ENCODE measurements at regions not wholly inside any gene's neighbourhood (a gene's known extent, or its start where the extent isn't known, plus 50 kb on each side); places are given as distances from the start of the nearest gene placed in this dataset.

- in situ Hi-C loops (cut with HindIII; ENCODE audit: low sequenced_read_pairs), result no loop called here
- DNase-seq (ENCODE audit: low read depth, low spot score), result no peak
- no peak for TF ChIP-seq CTCF (IDR thresholded peaks at IDR 0.05; ENCODE audit: low read depth, low read length)
- no peak overlapping the region for H3K4me3 ChIP-seq (ENCODE audit: low read depth, low read length)
Measured at GRCh38 chr14:101055776-101056374, 152.4 kb upstream of the RTL1 start.

- no peak for DNase-seq (ENCODE audit: low read depth, low spot score)
- in situ Hi-C loops (cut with HindIII; ENCODE audit: low sequenced_read_pairs), result no loop called here
Measured at GRCh38 chr14:101056446-101056845, 152.9 kb upstream of the RTL1 start.

GRCh38 chr14:101057394-101057793, 153.9 kb upstream of the RTL1 start:
- in situ Hi-C loops (cut with HindIII; ENCODE audit: low sequenced_read_pairs), result no loop called here
- no peak for DNase-seq (ENCODE audit: low read depth, low spot score)
- no peak for TF ChIP-seq CTCF (IDR thresholded peaks at IDR 0.05; ENCODE audit: low read depth, low read length)
- no peak overlapping the region for H3K4me3 ChIP-seq (ENCODE audit: low read depth, low read length)

More at GRCh38 chr14:101056446-101056845, 152.9 kb upstream of the RTL1 start:
- no peak for TF ChIP-seq CTCF (IDR thresholded peaks at IDR 0.05; ENCODE audit: low read depth, low read length)
- H3K4me3 ChIP-seq (ENCODE audit: low read depth, low read length), result no peak overlapping the region

GRCh38 chr14:101058571-101058970, 155.0 kb upstream of the RTL1 start:
- no peak overlapping the region for H3K4me3 ChIP-seq (ENCODE audit: low read depth, low read length)
- in situ Hi-C loops (cut with HindIII; ENCODE audit: low sequenced_read_pairs), result no loop called here
- DNase-seq (ENCODE audit: low read depth, low spot score), result no peak
- no peak for TF ChIP-seq CTCF (IDR thresholded peaks at IDR 0.05; ENCODE audit: low read depth, low read length)

- no peak for TF ChIP-seq CTCF (IDR thresholded peaks at IDR 0.05; ENCODE audit: low read depth, low read length)
- no peak for DNase-seq (ENCODE audit: low read depth, low spot score)
- no peak overlapping the region for H3K4me3 ChIP-seq (ENCODE audit: low read depth, low read length)
- in situ Hi-C loops (cut with HindIII; ENCODE audit: low sequenced_read_pairs), result no loop called here
Measured at GRCh38 chr14:101060171-101060601, 156.7 kb upstream of the RTL1 start.

GRCh38 chr14:101061411-101062064, 158.0 kb upstream of the RTL1 start:
- no peak for DNase-seq (ENCODE audit: low read depth, low spot score)
- no peak for TF ChIP-seq CTCF (IDR thresholded peaks at IDR 0.05; ENCODE audit: low read depth, low read length)
- in situ Hi-C loops (cut with HindIII; ENCODE audit: low sequenced_read_pairs), result no loop called here
- no peak overlapping the region for H3K4me3 ChIP-seq (ENCODE audit: low read depth, low read length)

All from astrocyte of the spinal cord (primary cell).